HCT116 (cell line): ENCODE measurements at regions not wholly inside any gene's neighbourhood (a gene's known extent, or its start where the extent isn't known, plus 50 kb on each side); places are given as distances from the start of the nearest gene placed in this dataset.

Experiments used
- ATAC-seq: fragments of 200-7000 bp; cut with Tn5 transposase; 2 replicates; pipeline ENCODE4 v1.9.1; 2020; ENCODE audit warnings: mild to moderate bottlenecking, moderate library complexity
- BruUV-seq: library from RNA; stranded (reverse); fragments of 400-500 nt; replicated peaks from 2 replicates; lab custom pipeline; 2021; lab: Mats Ljungman, UMichigan
- CTCF ChIA-PET: fragments of 300-600 bp; sonication (Branson Sonifier 250); formaldehyde crosslinking; loops from one replicate; lab custom pipeline; 2021; ENCODE audit warnings: antibody characterized with exemption; lab: Charles Lee
- POLR2A ChIA-PET: fragments of 300-600, 350-600 bp; sonication (Branson Sonifier 250); formaldehyde crosslinking; loops from one replicate; lab custom pipeline; 2021; ENCODE audit warnings: antibody characterized with exemption; lab: Charles Lee
- RAD21 ChIA-PET, 2 experiments: fragments of 300-600 bp; sonication (Branson Sonifier 250); formaldehyde crosslinking; loops; one replicate each; lab custom pipeline; 2023; ENCODE audit warnings: low total read pairs in 2 of 2; ENCODE audit not compliant: uncharacterized antibody in 2 of 2, unreplicated experiment in 2 of 2, low non-redundant PET in 1 of 2; lab: Charles Lee
- DNase-seq: peaks from one replicate; pipeline ENCODE4 v3.0.0-alpha.2; 2010; ENCODE audit warnings: low read depth, low spot score
- H2AFZ ChIP-seq: fragments of 200-600 bp; shearing (Covaris generic), sonication (generic); 2 replicates; pipeline ENCODE4 v1.6.1; 2017; ENCODE audit warnings: low read depth, mixed run types, mixed read lengths, antibody characterized with exemption, low read length; ENCODE audit not compliant: poor library complexity, severe bottlenecking
- H3K27ac ChIP-seq: 2 replicates; pipeline ENCODE4 v1.5.1; 2012; ENCODE audit warnings: low read depth, low read length
- H3K27me3 ChIP-seq: fragments of 200-600 bp; sonication (generic); 2 replicates; pipeline ENCODE4 v1.6.1; 2016; ENCODE audit warnings: mixed run types, low read length, mixed read lengths; ENCODE audit not compliant: insufficient read depth
- H3K36me3 ChIP-seq, 2 experiments: fragments of 200-500 bp in 1 of 2; fragments of 200-600 bp in 1 of 2; sonication (Bioruptor generic) in 1 of 2; sonication (generic) in 1 of 2; 2 replicates each; pipeline versions ENCODE4 v1.5.1 to v1.6.1; 2014 to 2016; ENCODE audit warnings: low read length in 2 of 2, inconsistent platforms in 1 of 2, mixed read lengths in 1 of 2, mixed run types in 1 of 2; ENCODE audit not compliant: insufficient read depth in 2 of 2, control insufficient read depth in 1 of 2
- H3K4me1 ChIP-seq, 2 experiments: fragments of 200-600 bp in 1 of 2; sonication (generic) in 1 of 2; 2 replicates each; pipeline versions ENCODE4 v1.5.1 to v1.6.1; 2012 to 2017; ENCODE audit warnings: low read length in 2 of 2, inconsistent platforms in 1 of 2, mild to moderate bottlenecking in 1 of 2, mixed read lengths in 1 of 2, mixed run types in 1 of 2, moderate library complexity in 1 of 2; ENCODE audit not compliant: insufficient read depth in 2 of 2, control insufficient read depth in 1 of 2
- H3K4me2 ChIP-seq: fragments of 200-600 bp; sonication (generic); 2 replicates; pipeline ENCODE4 v1.6.1; 2017; ENCODE audit warnings: mixed run types, low read length, mixed read lengths
- H3K4me3 ChIP-seq, 2 experiments: fragments of 200-600 bp in 1 of 2; sonication (generic) in 1 of 2; replicated peaks in 1 of 2; 2 replicates each; pipeline ENCODE4 v1.5.1; 2011 to 2016; ENCODE audit warnings: low read length in 2 of 2, control low read depth in 1 of 2, low read depth in 1 of 2, mild to moderate bottlenecking in 1 of 2, mixed read lengths in 1 of 2, mixed run types in 1 of 2
- H3K79me2 ChIP-seq: fragments of 200-600 bp; sonication (generic); 2 replicates; pipeline ENCODE4 v1.6.1; 2017; ENCODE audit warnings: mild to moderate bottlenecking, mixed run types, low read length, moderate library complexity, mixed read lengths; ENCODE audit not compliant: insufficient read depth
- H3K9ac ChIP-seq: fragments of 200-600 bp; sonication (generic); 2 replicates; pipeline ENCODE4 v1.6.1; 2016; ENCODE audit warnings: low read length, mixed read lengths
- H3K9me2 ChIP-seq: fragments of 200-600 bp; sonication (generic), shearing (Covaris generic); 2 replicates; pipeline ENCODE4 v1.6.1; 2017; ENCODE audit warnings: mixed run types, mild to moderate bottlenecking, moderate library complexity; ENCODE audit not compliant: insufficient read depth
- H3K9me3 ChIP-seq, 2 experiments: fragments of 200-500 bp in 1 of 2; fragments of 200-600 bp in 1 of 2; sonication (Bioruptor generic) in 1 of 2; sonication (generic) in 1 of 2; 2 replicates each; pipeline ENCODE4 v1.6.1; 2014 to 2017; ENCODE audit warnings: low read length in 2 of 2, mixed read lengths in 2 of 2, inconsistent platforms in 1 of 2, low read depth in 1 of 2, mild to moderate bottlenecking in 1 of 2, mixed run types in 1 of 2, moderate library complexity in 1 of 2; ENCODE audit not compliant: control insufficient read depth in 1 of 2, insufficient read depth in 1 of 2
- H4K20me1 ChIP-seq: fragments of 200-600 bp; sonication (generic), shearing (Covaris generic); 2 replicates; pipeline ENCODE4 v1.6.1; 2017; ENCODE audit warnings: mixed run types, mild to moderate bottlenecking, moderate library complexity; ENCODE audit not compliant: insufficient read depth
- ATF3 ChIP-seq: IDR thresholded peaks from 2 replicates; pipeline ENCODE4 v1.6.1; 2012
- EZH2phosphoT487 ChIP-seq: fragments of 200-600 bp; IDR thresholded peaks from 2 replicates; pipeline ENCODE4 v1.6.1; 2018; ENCODE audit warnings: antibody characterized with exemption, borderline replicate concordance
- FOSL1 ChIP-seq: IDR thresholded peaks from 2 replicates; pipeline ENCODE4 v1.6.1; 2012; ENCODE audit warnings: low read depth
- JUND ChIP-seq: IDR thresholded peaks from 2 replicates; pipeline ENCODE4 v1.6.1; 2012
- MAX ChIP-seq: IDR thresholded peaks from 2 replicates; pipeline ENCODE4 v1.6.1; 2012
- RAD21 ChIP-seq: IDR thresholded peaks from 2 replicates; pipeline ENCODE4 v1.6.1; 2012; ENCODE audit warnings: low read depth, mild to moderate bottlenecking
- SRF ChIP-seq: IDR thresholded peaks from 2 replicates; pipeline ENCODE4 v1.6.1; 2012; ENCODE audit warnings: low read depth
- ZBTB33 ChIP-seq: IDR thresholded peaks from 2 replicates; pipeline ENCODE4 v1.6.1; 2011; ENCODE audit warnings: mild to moderate bottlenecking, low read length, moderate library complexity; ENCODE audit not compliant: insufficient replicate concordance; ENCODE audit errors: extremely low read depth
- ZFX ChIP-seq: fragments of 450-650 bp; IDR thresholded peaks from 2 replicates; pipeline ENCODE4 v1.6.1; 2017
- intact Hi-C: fragments of 100-400 bp; cut with micrococcal nuclease; formaldehyde crosslinking; loops from 2 replicates; pipeline ENCODE4 v1.10.0; 2022

GRCh38 chr16:76766538-76766937 is 424.5 kb upstream of the MON1B start:
- Histone ChIP-seq H3K9me3 (peaks cover 3 to 11% of the 10 kb centered on the region in 2 experiments; a peak in 2 of 4 replicates), H3K4me3 (no peak overlapping the region), H3K4me1 (no peaks in the 10 kb centered on the region), H3K79me2 (no peaks in the 10 kb centered on the region), H4K20me1 (no peaks in the 10 kb centered on the region), H3K9me2 (no peaks in the 10 kb centered on the region), H2AFZ (no peak overlapping the region), H3K27ac (no peak overlapping the region), H3K4me2 (no peak overlapping the region), H3K27me3 (no peaks in the 10 kb centered on the region), H3K36me3 (no peaks in the 10 kb centered on the region), H3K9ac (no peak overlapping the region)
- TF ChIP-seq RAD21, result no peak
- no peak for TF ChIP-seq SRF
- ChIA-PET RAD21 (no interaction called here), POLR2A (no interaction called here), CTCF (no interaction called here)
- DNase-seq (no peak), ATAC-seq (no peak)
- no TSS peak for BruUV-seq
- intact Hi-C loops, result no loop called here

- Histone ChIP-seq H4K20me1 (no peaks in the 10 kb centered on the region), H3K9ac (no peak overlapping the region), H3K9me3 (peaks cover under 1 to 6% of the 10 kb centered on the region in 2 experiments; a peak in 2 of 4 replicates), H2AFZ (no peak overlapping the region), H3K9me2 (no peaks in the 10 kb centered on the region), H3K4me2 (no peak overlapping the region), H3K27me3 (no peaks in the 10 kb centered on the region), H3K4me1 (no peaks in the 10 kb centered on the region), H3K36me3 (no peaks in the 10 kb centered on the region), H3K27ac (no peak overlapping the region), H3K4me3 (no peak overlapping the region), H3K79me2 (no peaks in the 10 kb centered on the region)
- CTCF ChIA-PET, result no interaction called here
- POLR2A ChIA-PET, result no interaction called here
- RAD21 ChIA-PET, result no interaction called here
- intact Hi-C loops, result no loop called here
- no peak for ATAC-seq
- no peak for DNase-seq
- no peak for TF ChIP-seq EZH2phosphoT487
- TF ChIP-seq SRF, result no peak
- BruUV-seq, result no TSS peak
Observed at GRCh38 chr16:76768316-76768715, 422.7 kb upstream of the MON1B start.

GRCh38 chr16:76768948-76769347 is 422.0 kb upstream of the MON1B start:
- ChIA-PET CTCF (no interaction called here), POLR2A (no interaction called here)
- TF ChIP-seq ZBTB33 (no peak), JUND (no peak), ATF3 (no peak), MAX (no peak), ZFX (no peak), FOSL1 (no peak)

More at GRCh38 chr16:76768948-76769347, 422.0 kb upstream of the MON1B start:
- Histone ChIP-seq H3K9ac (no peak overlapping the region), H4K20me1 (no peaks in the 10 kb centered on the region), H3K27ac (no peak overlapping the region), H3K79me2 (no peaks in the 10 kb centered on the region), H2AFZ (no peak overlapping the region), H3K9me3 (peaks cover 0 to 6% of the 10 kb centered on the region in 2 experiments; a peak in 1 of 4 replicates), H3K9me2 (no peaks in the 10 kb centered on the region), H3K27me3 (no peaks in the 10 kb centered on the region), H3K36me3 (no peaks in the 10 kb centered on the region), H3K4me3 (no peak overlapping the region), H3K4me2 (no peak overlapping the region), H3K4me1 (no peaks in the 10 kb centered on the region)
- BruUV-seq, result no TSS peak
- intact Hi-C loops, result no loop called here
- no peak for DNase-seq
- ATAC-seq, result no peak
- RAD21 ChIA-PET, result no interaction called here
